HCT116 (cell line): ENCODE measurements at regions not wholly inside any gene's neighbourhood (a gene's known extent, or its start where the extent isn't known, plus 50 kb on each side); places are given as distances from the start of the nearest gene placed in this dataset.

Experiments used
- ATAC-seq: fragments of 200-7000 bp; cut with Tn5 transposase; 2 replicates; pipeline ENCODE4 v1.9.1; 2020; ENCODE audit warnings: mild to moderate bottlenecking, moderate library complexity
- BruUV-seq: library from RNA; stranded (reverse); fragments of 400-500 nt; replicated peaks from 2 replicates; lab custom pipeline; 2021; lab: Mats Ljungman, UMichigan
- CTCF ChIA-PET: fragments of 300-600 bp; sonication (Branson Sonifier 250); formaldehyde crosslinking; loops from one replicate; lab custom pipeline; 2021; ENCODE audit warnings: antibody characterized with exemption; lab: Charles Lee
- POLR2A ChIA-PET: fragments of 300-600, 350-600 bp; sonication (Branson Sonifier 250); formaldehyde crosslinking; loops from one replicate; lab custom pipeline; 2021; ENCODE audit warnings: antibody characterized with exemption; lab: Charles Lee
- RAD21 ChIA-PET, 2 experiments: fragments of 300-600 bp; sonication (Branson Sonifier 250); formaldehyde crosslinking; loops; one replicate each; lab custom pipeline; 2023; ENCODE audit warnings: low total read pairs in 2 of 2; ENCODE audit not compliant: uncharacterized antibody in 2 of 2, unreplicated experiment in 2 of 2, low non-redundant PET in 1 of 2; lab: Charles Lee
- DNase-seq: peaks from one replicate; pipeline ENCODE4 v3.0.0-alpha.2; 2010; ENCODE audit warnings: low read depth, low spot score
- H2AFZ ChIP-seq: fragments of 200-600 bp; shearing (Covaris generic), sonication (generic); 2 replicates; pipeline ENCODE4 v1.6.1; 2017; ENCODE audit warnings: low read depth, mixed run types, mixed read lengths, antibody characterized with exemption, low read length; ENCODE audit not compliant: poor library complexity, severe bottlenecking
- H3K27ac ChIP-seq: 2 replicates; pipeline ENCODE4 v1.5.1; 2012; ENCODE audit warnings: low read depth, low read length
- H3K27me3 ChIP-seq: fragments of 200-600 bp; sonication (generic); 2 replicates; pipeline ENCODE4 v1.6.1; 2016; ENCODE audit warnings: mixed run types, low read length, mixed read lengths; ENCODE audit not compliant: insufficient read depth
- H3K36me3 ChIP-seq, 2 experiments: fragments of 200-500 bp in 1 of 2; fragments of 200-600 bp in 1 of 2; sonication (Bioruptor generic) in 1 of 2; sonication (generic) in 1 of 2; 2 replicates each; pipeline versions ENCODE4 v1.5.1 to v1.6.1; 2014 to 2016; ENCODE audit warnings: low read length in 2 of 2, inconsistent platforms in 1 of 2, mixed read lengths in 1 of 2, mixed run types in 1 of 2; ENCODE audit not compliant: insufficient read depth in 2 of 2, control insufficient read depth in 1 of 2
- H3K4me1 ChIP-seq, 2 experiments: fragments of 200-600 bp in 1 of 2; sonication (generic) in 1 of 2; 2 replicates each; pipeline versions ENCODE4 v1.5.1 to v1.6.1; 2012 to 2017; ENCODE audit warnings: low read length in 2 of 2, inconsistent platforms in 1 of 2, mild to moderate bottlenecking in 1 of 2, mixed read lengths in 1 of 2, mixed run types in 1 of 2, moderate library complexity in 1 of 2; ENCODE audit not compliant: insufficient read depth in 2 of 2, control insufficient read depth in 1 of 2
- H3K4me2 ChIP-seq: fragments of 200-600 bp; sonication (generic); 2 replicates; pipeline ENCODE4 v1.6.1; 2017; ENCODE audit warnings: mixed run types, low read length, mixed read lengths
- H3K4me3 ChIP-seq, 2 experiments: fragments of 200-600 bp in 1 of 2; sonication (generic) in 1 of 2; replicated peaks in 1 of 2; 2 replicates each; pipeline ENCODE4 v1.5.1; 2011 to 2016; ENCODE audit warnings: low read length in 2 of 2, control low read depth in 1 of 2, low read depth in 1 of 2, mild to moderate bottlenecking in 1 of 2, mixed read lengths in 1 of 2, mixed run types in 1 of 2
- H3K79me2 ChIP-seq: fragments of 200-600 bp; sonication (generic); 2 replicates; pipeline ENCODE4 v1.6.1; 2017; ENCODE audit warnings: mild to moderate bottlenecking, mixed run types, low read length, moderate library complexity, mixed read lengths; ENCODE audit not compliant: insufficient read depth
- H3K9ac ChIP-seq: fragments of 200-600 bp; sonication (generic); 2 replicates; pipeline ENCODE4 v1.6.1; 2016; ENCODE audit warnings: low read length, mixed read lengths
- H3K9me2 ChIP-seq: fragments of 200-600 bp; sonication (generic), shearing (Covaris generic); 2 replicates; pipeline ENCODE4 v1.6.1; 2017; ENCODE audit warnings: mixed run types, mild to moderate bottlenecking, moderate library complexity; ENCODE audit not compliant: insufficient read depth
- H3K9me3 ChIP-seq, 2 experiments: fragments of 200-500 bp in 1 of 2; fragments of 200-600 bp in 1 of 2; sonication (Bioruptor generic) in 1 of 2; sonication (generic) in 1 of 2; 2 replicates each; pipeline ENCODE4 v1.6.1; 2014 to 2017; ENCODE audit warnings: low read length in 2 of 2, mixed read lengths in 2 of 2, inconsistent platforms in 1 of 2, low read depth in 1 of 2, mild to moderate bottlenecking in 1 of 2, mixed run types in 1 of 2, moderate library complexity in 1 of 2; ENCODE audit not compliant: control insufficient read depth in 1 of 2, insufficient read depth in 1 of 2
- H4K20me1 ChIP-seq: fragments of 200-600 bp; sonication (generic), shearing (Covaris generic); 2 replicates; pipeline ENCODE4 v1.6.1; 2017; ENCODE audit warnings: mixed run types, mild to moderate bottlenecking, moderate library complexity; ENCODE audit not compliant: insufficient read depth
- CBX3 ChIP-seq: IDR thresholded peaks from 2 replicates; pipeline ENCODE4 v1.6.1; 2012; ENCODE audit warnings: low read depth
- CEBPB ChIP-seq: IDR thresholded peaks from 2 replicates; pipeline ENCODE4 v1.6.1; 2012; ENCODE audit warnings: low read depth
- CTCF ChIP-seq, 3 experiments: fragments of 200-600 bp in 1 of 3; sonication (generic) in 1 of 3; IDR thresholded peaks in 2 of 3; conservative IDR thresholded peaks in 1 of 3; 2 replicates each; pipeline ENCODE4 v1.5.1; 2012 to 2017; ENCODE audit warnings: low read depth in 2 of 3, low read length in 2 of 3, antibody characterized with exemption in 1 of 3, borderline replicate concordance in 1 of 3, control low read depth in 1 of 3, mild to moderate bottlenecking in 1 of 3, mixed read lengths in 1 of 3, mixed run types in 1 of 3, moderate library complexity in 1 of 3; ENCODE audit not compliant: insufficient read depth in 1 of 3
- EGR1 ChIP-seq: IDR thresholded peaks from 2 replicates; pipeline ENCODE4 v1.6.1; 2012; ENCODE audit warnings: low read depth
- EZH2 ChIP-seq: fragments of 200-600 bp; sonication (generic); IDR thresholded peaks from 2 replicates; pipeline ENCODE4 v1.6.1; 2017; ENCODE audit warnings: antibody characterized with exemption, mixed run types
- FOSL1 ChIP-seq: IDR thresholded peaks from 2 replicates; pipeline ENCODE4 v1.6.1; 2012; ENCODE audit warnings: low read depth
- POLR2A ChIP-seq: IDR thresholded peaks from 2 replicates; pipeline ENCODE4 v1.7.0; 2011; ENCODE audit warnings: borderline replicate concordance; ENCODE audit not compliant: insufficient read depth, insufficient read length; ENCODE audit errors: extremely low read depth
- RAD21 ChIP-seq: IDR thresholded peaks from 2 replicates; pipeline ENCODE4 v1.6.1; 2012; ENCODE audit warnings: low read depth, mild to moderate bottlenecking
- REST ChIP-seq: IDR thresholded peaks from 2 replicates; pipeline ENCODE4 v1.6.1; 2012; ENCODE audit warnings: low read depth
- SIN3A ChIP-seq: IDR thresholded peaks from 2 replicates; pipeline ENCODE4 v1.6.1; 2012; ENCODE audit warnings: low read depth
- SP1 ChIP-seq: IDR thresholded peaks from 2 replicates; pipeline ENCODE4 v1.6.1; 2012; ENCODE audit warnings: low read depth
- SRF ChIP-seq: IDR thresholded peaks from 2 replicates; pipeline ENCODE4 v1.6.1; 2012; ENCODE audit warnings: low read depth
- TCF7L2 ChIP-seq: IDR thresholded peaks from 2 replicates; pipeline ENCODE4 v1.7.0; 2011; ENCODE audit warnings: borderline replicate concordance, inconsistent platforms; ENCODE audit not compliant: insufficient read depth, insufficient read length; ENCODE audit errors: extremely low read depth
- YY1 ChIP-seq: IDR thresholded peaks from 2 replicates; pipeline ENCODE4 v1.6.1; 2011; ENCODE audit warnings: low read length, low read depth, moderate library complexity, mild to moderate bottlenecking; ENCODE audit not compliant: insufficient replicate concordance; ENCODE audit errors: extremely low read depth
- ZNF274 ChIP-seq: fragments of 200-500 bp; sonication (Bioruptor generic); IDR thresholded peaks from 2 replicates; pipeline ENCODE4 v1.6.1; 2014; ENCODE audit warnings: mild to moderate bottlenecking, low read depth, low read length, inconsistent platforms
- intact Hi-C: fragments of 100-400 bp; cut with micrococcal nuclease; formaldehyde crosslinking; loops from 2 replicates; pipeline ENCODE4 v1.10.0; 2022

GRCh38 chr4:126458993-126459392, 1144.2 kb downstream of the FAT4 start:
- Histone ChIP-seq H3K4me1 (no peaks in the 10 kb centered on the region), H3K9me2 (no peaks in the 10 kb centered on the region), H2AFZ (no peak overlapping the region), H3K9ac (no peak overlapping the region), H3K4me3 (no peak overlapping the region), H3K27ac (no peak overlapping the region), H4K20me1 (no peaks in the 10 kb centered on the region), H3K27me3 (no peaks in the 10 kb centered on the region), H3K4me2 (no peak overlapping the region), H3K36me3 (no peaks in the 10 kb centered on the region), H3K9me3 (no peaks in the 10 kb centered on the region), H3K79me2 (no peaks in the 10 kb centered on the region)
- RAD21 ChIA-PET = no interaction called here
- no TSS peak for BruUV-seq
- ATAC-seq = no peak
- POLR2A ChIA-PET = no interaction called here
- DNase-seq = no peak
- intact Hi-C loops = no loop called here
- CTCF ChIA-PET = no interaction called here
- TF ChIP-seq CBX3 (no peak), SP1 (no peak), FOSL1 (no peak), CTCF (IDR thresholded peaks at IDR 0.05 in 2 of 3, conservative IDR thresholded peaks at IDR 0.05 in 1 of 3; ENCODE audit: borderline replicate concordance in 1 of 3, insufficient read depth in 1 of 3, low read depth in 2 of 3, low read length in 2 of 3) (no peak), SRF (no peak), RAD21 (no peak), REST (no peak), ZNF274 (no peak), TCF7L2 (no peak), EZH2 (no peak), POLR2A (no peak), YY1 (no peak), CEBPB (no peak), SIN3A (no peak), EGR1 (no peak)
